HG02623 (cell line): ENCODE measurements at regions not wholly inside any gene's neighbourhood (a gene's known extent, or its start where the extent isn't known, plus 50 kb on each side); places are given as distances from the start of the nearest gene placed in this dataset.
"Not testable (repeated sequence)": the region's sequence is repeated elsewhere in the genome, so short reads cannot be mapped to it uniquely, and the experiment has no call there.

Experiments
- ATAC-seq: cut with Tn5 transposase; IDR thresholded peaks from one replicate; pipeline ENCODE4 v1.9.1; 2021; ENCODE audit warnings: moderate library complexity; ENCODE audit not compliant: unreplicated experiment

DNA sequence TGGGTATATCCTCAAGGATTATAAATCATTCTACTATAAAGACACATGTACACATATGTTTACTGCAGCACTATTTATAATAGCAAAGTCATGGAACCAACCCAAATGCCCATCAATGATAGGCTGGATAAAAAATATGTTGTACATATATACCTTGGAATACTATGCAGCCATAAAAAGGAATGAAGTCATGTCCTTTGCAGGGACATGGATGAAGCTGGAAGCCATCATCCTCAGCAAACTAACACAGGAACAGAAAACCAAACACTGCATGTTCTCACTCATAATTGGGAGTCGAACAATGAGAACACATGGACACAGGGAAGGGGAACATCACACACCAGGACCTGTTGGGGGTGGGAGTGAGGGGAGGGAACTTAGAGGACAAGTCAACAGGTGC is 715.0 kb upstream of the ADGRB3 start:
- not testable (repeated sequence) for ATAC-seq

DNA sequence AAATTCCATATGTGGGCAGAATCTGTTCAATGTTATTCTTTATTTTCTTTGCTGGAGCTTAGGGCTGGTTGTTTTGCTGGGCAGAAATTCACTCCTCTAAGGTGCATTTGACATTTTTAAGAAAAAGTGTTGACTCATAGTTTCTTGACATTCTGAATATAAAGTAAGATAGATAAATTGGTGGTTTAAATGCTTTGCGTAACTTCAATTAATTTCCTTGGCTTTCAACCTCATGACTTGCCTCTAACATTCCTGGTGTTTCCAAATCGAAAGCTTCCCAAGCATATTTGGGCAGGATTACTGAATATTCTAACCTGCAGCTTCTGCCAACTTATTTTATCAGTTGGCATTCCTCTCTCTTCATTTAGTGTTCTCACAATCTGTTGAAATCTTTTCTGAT is 718.7 kb upstream of the ADGRB3 start:
- ATAC-seq = no peak

GRCh38 chr6:67914419-67914818 is 720.7 kb upstream of the ADGRB3 start:
- ATAC-seq = no peak

DNA sequence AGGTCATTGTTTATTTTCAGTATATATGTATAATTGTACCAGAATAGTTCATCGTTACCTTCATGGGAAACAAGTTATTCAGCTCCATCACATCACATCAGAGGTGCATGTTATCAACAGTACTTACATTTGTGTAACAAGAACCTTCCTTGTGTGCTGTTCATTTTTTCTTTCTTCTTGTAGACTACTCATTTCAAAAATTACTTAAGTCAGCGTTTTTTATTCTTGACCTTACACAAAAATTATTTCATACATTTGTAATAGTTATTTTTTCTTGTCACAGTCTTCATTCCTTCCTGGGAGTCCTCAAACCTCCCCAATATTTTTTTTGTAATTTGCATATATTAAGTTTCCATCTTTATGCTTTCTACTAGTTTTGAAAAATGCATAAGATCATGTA is 725.7 kb upstream of the ADGRB3 start:
- ATAC-seq = no peak

GRCh38 chr6:67908379-67908778 is 726.7 kb upstream of the ADGRB3 start:
- ATAC-seq = no peak

- ATAC-seq = not testable (repeated sequence)
Measured at GRCh38 chr6:67904735-67905134, 730.3 kb upstream of the ADGRB3 start.

DNA sequence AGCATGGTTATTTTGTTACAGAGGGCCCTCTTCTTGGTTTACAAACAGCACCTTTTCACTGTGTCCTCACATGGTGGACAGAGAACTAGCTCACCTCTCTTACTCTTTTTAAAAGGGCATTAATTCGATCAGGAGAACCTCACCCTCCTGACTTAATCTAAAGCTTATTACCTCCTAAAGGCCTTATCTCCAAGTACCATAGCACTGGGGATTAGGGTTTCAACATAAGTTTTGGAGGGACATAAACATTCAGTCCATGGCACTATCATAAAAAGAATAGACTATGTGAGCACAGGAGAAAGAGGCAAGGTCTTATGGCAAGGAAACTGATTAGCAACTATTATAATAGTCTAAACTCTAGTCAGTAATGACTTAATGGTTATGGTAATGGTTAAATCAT is 736.2 kb upstream of the ADGRB3 start:
- no peak for ATAC-seq

GRCh38 chr6:67897998-67898607 is 737.0 kb upstream of the ADGRB3 start:
- ATAC-seq = no peak

GRCh38 chr6:67896476-67896875 is 738.6 kb upstream of the ADGRB3 start:
- no peak for ATAC-seq

GRCh38 chr6:67889682-67889995 is 745.4 kb upstream of the ADGRB3 start:
- no peak for ATAC-seq

DNA sequence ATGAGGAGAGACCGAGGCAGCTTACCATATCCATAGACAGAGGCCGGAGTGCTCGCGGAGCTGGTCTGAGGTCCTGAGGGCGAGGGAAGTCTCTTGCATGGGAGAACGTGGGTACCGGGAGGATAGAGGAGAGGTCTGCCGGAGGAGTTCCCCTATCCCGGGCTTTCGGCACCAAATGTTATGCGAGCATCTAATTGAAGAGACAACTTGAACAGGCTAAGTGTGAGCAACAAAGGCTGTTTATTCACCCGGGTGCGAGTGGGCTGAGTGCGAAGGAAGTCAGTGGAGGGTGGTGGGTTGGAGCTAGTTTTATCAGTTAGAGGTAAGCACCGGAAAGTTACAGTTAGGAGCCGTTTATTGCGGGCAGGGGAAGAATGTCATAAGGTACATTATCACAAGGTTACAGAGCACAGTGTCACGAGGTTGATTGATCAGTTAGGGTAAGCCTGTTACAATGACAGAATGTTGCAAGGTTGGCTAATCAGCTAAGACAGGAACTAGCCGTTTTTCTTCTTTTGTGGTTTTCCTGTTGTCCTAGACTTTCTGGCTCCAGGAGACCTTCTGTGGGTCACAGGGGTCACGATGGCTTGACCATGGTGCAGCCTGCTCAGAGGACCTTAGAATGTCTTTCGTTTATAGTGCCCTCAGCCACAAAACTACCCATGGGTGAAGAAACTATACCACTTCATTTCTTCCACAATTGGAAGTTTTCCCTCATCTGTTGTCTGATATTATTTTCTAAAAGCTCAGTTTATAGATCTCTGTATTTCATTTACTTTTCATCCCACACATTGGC is 746.0 kb upstream of the ADGRB3 start:
- no peak for ATAC-seq

- no peak for ATAC-seq
Measured at GRCh38 chr6:67888546-67888885, 746.6 kb upstream of the ADGRB3 start.

GRCh38 chr6:67887747-67888545 is 747.1 kb upstream of the ADGRB3 start:
- no peak for ATAC-seq

DNA sequence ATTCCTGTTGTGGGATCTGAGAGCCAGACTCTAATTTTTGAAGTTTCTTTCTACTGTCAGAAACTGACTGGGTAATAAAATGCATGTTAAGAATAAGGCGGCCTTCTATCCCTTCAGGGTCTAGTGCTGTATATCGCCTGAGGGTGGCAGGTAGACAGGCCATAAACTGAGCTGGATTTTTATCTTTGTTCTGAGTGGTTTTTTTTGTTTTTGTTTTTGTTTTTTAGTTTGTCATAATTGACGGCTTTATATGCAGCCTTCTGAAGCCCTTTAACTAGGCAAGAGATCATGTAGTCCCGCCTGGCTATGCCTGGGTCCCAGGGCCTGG is 747.7 kb upstream of the ADGRB3 start:
- no peak for ATAC-seq

GRCh38 chr6:67886840-67887292 is 748.2 kb upstream of the ADGRB3 start:
- no peak for ATAC-seq

DNA sequence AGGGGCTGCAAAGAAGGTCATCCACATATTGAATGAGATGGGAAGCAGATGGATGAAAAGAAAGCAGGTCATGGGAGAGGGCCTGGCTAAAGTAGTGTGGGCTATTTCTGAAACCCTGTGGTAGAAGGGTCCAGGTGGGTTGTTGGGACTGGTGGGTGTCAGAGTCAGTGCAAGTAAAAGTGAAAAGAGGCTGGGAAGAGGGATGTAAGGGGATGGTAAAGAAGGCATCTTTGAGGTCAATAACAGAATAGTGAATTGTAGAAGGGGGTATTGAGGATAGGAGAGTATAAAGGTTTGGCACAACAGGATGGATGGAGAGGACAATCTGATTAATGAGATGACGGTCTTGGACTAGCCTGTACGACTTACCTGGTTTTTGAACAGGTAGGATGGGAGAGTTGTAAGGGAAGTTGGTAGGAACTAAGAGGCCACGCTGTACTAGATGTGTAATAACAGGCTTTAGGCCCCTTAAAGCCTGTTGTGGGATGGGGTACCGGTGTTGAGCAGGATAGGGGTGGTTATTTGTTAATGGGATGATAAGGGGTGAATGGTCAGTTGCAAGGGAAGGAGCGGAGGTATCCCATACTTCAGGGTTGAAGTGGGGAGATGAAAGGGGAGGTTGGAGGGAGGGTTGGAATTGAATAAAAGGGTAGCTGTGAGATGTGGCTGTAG is 748.9 kb upstream of the ADGRB3 start:
- no peak for ATAC-seq

- no peak for ATAC-seq
Measured at GRCh38 chr6:67885081-67886033, 749.7 kb upstream of the ADGRB3 start.

DNA sequence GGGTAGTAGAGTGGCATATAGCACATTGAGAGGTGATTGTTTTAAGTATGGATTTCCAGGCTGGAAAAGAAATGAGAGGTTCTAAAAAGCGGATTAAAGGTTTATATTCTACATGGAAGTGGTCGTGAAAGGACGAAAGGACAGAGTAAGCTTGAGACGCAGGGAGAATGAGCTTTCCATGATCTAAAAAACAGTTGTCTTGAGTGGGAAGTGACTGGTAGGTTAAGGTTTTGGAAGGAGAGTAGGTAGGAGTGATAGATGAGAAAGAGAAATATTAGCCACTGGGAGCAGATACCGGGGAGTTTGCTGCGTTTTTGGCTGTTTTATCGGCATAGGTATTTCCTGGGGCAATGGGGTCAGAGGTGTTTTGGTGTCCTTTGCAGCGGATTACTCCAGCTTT is 750.6 kb upstream of the ADGRB3 start:
- ATAC-seq = no peak

GRCh38 chr6:67883500-67884366 is 751.3 kb upstream of the ADGRB3 start:
- ATAC-seq = no peak
